ENCODE measurements at regions not wholly inside any gene's neighbourhood (a gene's known extent, or its start where the extent isn't known, plus 50 kb on each side); places are given as distances from the start of the nearest gene placed in this dataset.

- Histone ChIP-seq H3K9me3 (ENCODE audit: control insufficient read depth, insufficient read depth, low read depth, low read length) (no peaks in the 10 kb centered on the region), H3K27me3 (ENCODE audit: control insufficient read depth, insufficient read depth, low read length) (no peaks in the 10 kb centered on the region), H3K4me3 (ENCODE audit: low read depth in 2 of 2, low read length in 2 of 2) (no peak overlapping the region), H3K4me1 (ENCODE audit: control insufficient read depth, insufficient read depth, low read length) (no peaks in the 10 kb centered on the region), H3K36me3 (ENCODE audit: control insufficient read depth, insufficient read depth, low read length) (no peaks in the 10 kb centered on the region), H3K27ac (ENCODE audit: low read length) (no peak overlapping the region)
- BruUV-seq (replicated peaks), result no TSS peak
- in situ Hi-C loops (cut with HindIII; ENCODE audit: low pct_unique_long_range_greater_than_20kb, low sequenced_read_pairs), result no loop called here
- intact Hi-C loops (cut with micrococcal nuclease; ENCODE audit: unreplicated experiment), result no loop called here
- no peak for DNase-seq (ENCODE audit: low read depth, low spot score)
- CTCF ChIA-PET, result no interaction called here
- TF ChIP-seq TCF7L2 (IDR thresholded peaks at IDR 0.05; ENCODE audit: low read depth, low read length) (no peak), SIN3A (IDR thresholded peaks at IDR 0.05; ENCODE audit: borderline replicate concordance, insufficient read depth, low read depth, low read length) (no peak), REST (IDR thresholded peaks at IDR 0.05; ENCODE audit: insufficient read depth in 1 of 2, low read depth in 2 of 2, low read length in 1 of 2) (peak; percentile 73 to 80; a peak in 3 of 4 replicates)
- ATAC-seq, result no peak
- POLR2A ChIA-PET, result no interaction called here
Measured at GRCh38 chr10:108970016-108970415, 953.3 kb downstream of the XPNPEP1 start.

- BruUV-seq (replicated peaks), result no TSS peak
- ChIA-PET POLR2A (no interaction called here), CTCF (no interaction called here)
- no peaks in the 10 kb centered on the region for H3K36me3 ChIP-seq (ENCODE audit: control insufficient read depth, insufficient read depth, low read length)
- ATAC-seq (no peak), DNase-seq (ENCODE audit: low read depth, low spot score) (no peak)
- H3K4me1 ChIP-seq (ENCODE audit: control insufficient read depth, insufficient read depth, low read length), result no peaks in the 10 kb centered on the region
- H3K4me3 ChIP-seq (ENCODE audit: low read depth in 2 of 2, low read length in 2 of 2), result no peak overlapping the region
- no peaks in the 10 kb centered on the region for H3K9me3 ChIP-seq (ENCODE audit: control insufficient read depth, insufficient read depth, low read depth, low read length)
- H3K27ac ChIP-seq (ENCODE audit: low read length), result no peak overlapping the region
- no peak for TF ChIP-seq POLR2AphosphoS5 (IDR thresholded peaks at IDR 0.05; ENCODE audit: low read depth, low read length)
- no peak for TF ChIP-seq REST (IDR thresholded peaks at IDR 0.05; ENCODE audit: insufficient read depth in 1 of 2, low read depth in 2 of 2, low read length in 1 of 2)
- TF ChIP-seq TCF7L2 (IDR thresholded peaks at IDR 0.05; ENCODE audit: low read depth, low read length), result no peak
- TF ChIP-seq CTCF (IDR thresholded peaks at IDR 0.05), result no peak
- TF ChIP-seq SIN3A (IDR thresholded peaks at IDR 0.05; ENCODE audit: borderline replicate concordance, insufficient read depth, low read depth, low read length), result no peak
- in situ Hi-C loops (cut with HindIII; ENCODE audit: low pct_unique_long_range_greater_than_20kb, low sequenced_read_pairs), result no loop called here
- intact Hi-C loops (cut with micrococcal nuclease; ENCODE audit: unreplicated experiment), result no loop called here
- H3K27me3 ChIP-seq (ENCODE audit: control insufficient read depth, insufficient read depth, low read length), result no peaks in the 10 kb centered on the region
Measured at GRCh38 chr10:108966411-108966810, 956.9 kb downstream of the XPNPEP1 start.

Measured in Panc1 (cell line).